ENCODE measurements at regions not wholly inside any gene's neighbourhood (a gene's known extent, or its start where the extent isn't known, plus 50 kb on each side); places are given as distances from the start of the nearest gene placed in this dataset.

GRCh38 chr7:101746314-101746713 lies 71.1 kb upstream of the CUX1 start:
- TF ChIP-seq CTCF (conservative IDR thresholded peaks at IDR 0.05; ENCODE audit: low read depth, low read length), result no peak
- no peak for TF ChIP-seq EZH2 (IDR thresholded peaks at IDR 0.05; ENCODE audit: borderline replicate concordance, low read depth, low read length, poor library complexity, severe bottlenecking)

Data from A673 (cell line).